GM21737 (cell line): ENCODE measurements at regions not wholly inside any gene's neighbourhood (a gene's known extent, or its start where the extent isn't known, plus 50 kb on each side); places are given as distances from the start of the nearest gene placed in this dataset.
A peak's percentile ranks its signal among the peaks of the same experiment; 100 is the strongest.

ENCODE experiments used
- ATAC-seq: cut with Tn5 transposase; IDR thresholded peaks from one replicate; pipeline ENCODE4 v1.9.1; 2021; ENCODE audit warnings: mild to moderate bottlenecking, moderate library complexity; ENCODE audit not compliant: unreplicated experiment

GRCh38 chr1:224486801-224487583, 52.4 kb upstream of the WDR26 start:
- ATAC-seq, result no peak

GRCh38 chr1:224488806-224489499, 54.4 kb upstream of the WDR26 start:
- ATAC-seq, result no peak

GRCh38 chr1:224489534-224490365, 55.2 kb upstream of the WDR26 start:
- ATAC-seq, result no peak

GRCh38 chr1:224490549-224491537, 56.2 kb upstream of the WDR26 start:
- no peak for ATAC-seq

- ATAC-seq, result no peak
Measured at GRCh38 chr1:224492015-224492414, 57.4 kb upstream of the WDR26 start.

GRCh38 chr1:224492632-224493031, 58.0 kb upstream of the WDR26 start:
- ATAC-seq, result no peak

- no peak for ATAC-seq
Measured at GRCh38 chr1:224493269-224493668, 58.7 kb upstream of the WDR26 start.

- ATAC-seq, result no peak
Measured at GRCh38 chr1:224494343-224494742, 59.7 kb upstream of the WDR26 start.

- ATAC-seq, result no peak
Measured at GRCh38 chr1:224495866-224496265, 61.3 kb upstream of the WDR26 start.

GRCh38 chr1:224496826-224497225, 62.2 kb upstream of the WDR26 start:
- ATAC-seq, result no peak

GRCh38 chr1:224497714-224498573, 63.3 kb upstream of the WDR26 start:
- ATAC-seq, result peak; percentile 91

- no peak for ATAC-seq
Measured at GRCh38 chr1:224498574-224499170, 64.1 kb upstream of the WDR26 start.

- ATAC-seq, result no peak
Measured at GRCh38 chr1:224499204-224499603, 64.6 kb upstream of the WDR26 start.

- no peak for ATAC-seq
Measured at GRCh38 chr1:224500796-224501195, 66.2 kb upstream of the WDR26 start.

GRCh38 chr1:224501836-224502235, 67.2 kb upstream of the WDR26 start:
- no peak for ATAC-seq

GRCh38 chr1:224502459-224503160, 68.0 kb upstream of the WDR26 start:
- no peak for ATAC-seq

- peak; percentile 95 for ATAC-seq
Measured at GRCh38 chr1:224503161-224504118, 68.8 kb upstream of the WDR26 start.
